CD1c-positive myeloid dendritic cell (primary cell): ENCODE measurements at regions not wholly inside any gene's neighbourhood (a gene's known extent, or its start where the extent isn't known, plus 50 kb on each side); places are given as distances from the start of the nearest gene placed in this dataset.

Experiments used
- DNase-seq: peaks from one replicate; pipeline ENCODE4 v3.0.0-alpha.2; 2016; ENCODE audit errors: extremely low spot score

GRCh38 chr11:111444040-111444439, 65.0 kb upstream of the POU2AF1 start:
- no peak for DNase-seq

DNA sequence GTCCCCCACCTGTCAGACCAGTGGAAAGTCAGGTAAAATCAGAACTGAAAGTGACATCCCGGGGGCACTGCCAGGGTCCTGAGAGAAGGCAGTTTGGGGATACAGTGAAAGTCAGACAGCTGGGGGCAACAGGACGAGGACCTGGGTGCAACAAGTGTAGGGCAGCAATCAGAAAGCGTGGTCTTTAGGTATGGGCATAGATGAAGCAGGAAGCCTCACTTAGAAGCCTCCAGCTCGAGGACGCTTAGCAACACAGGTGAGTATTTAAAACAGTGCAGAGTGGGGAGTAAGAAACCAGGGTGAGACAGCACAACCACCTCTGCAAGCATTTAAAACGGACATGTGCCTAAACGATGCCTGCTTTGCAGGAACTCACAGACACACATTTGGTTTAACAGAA, 64.6 kb upstream of the POU2AF1 start:
- DNase-seq = no peak

- DNase-seq = no peak
Measured at GRCh38 chr11:111443032-111443431, 64.0 kb upstream of the POU2AF1 start.

GRCh38 chr11:111441443-111441842, 62.4 kb upstream of the POU2AF1 start:
- no peak for DNase-seq

DNA sequence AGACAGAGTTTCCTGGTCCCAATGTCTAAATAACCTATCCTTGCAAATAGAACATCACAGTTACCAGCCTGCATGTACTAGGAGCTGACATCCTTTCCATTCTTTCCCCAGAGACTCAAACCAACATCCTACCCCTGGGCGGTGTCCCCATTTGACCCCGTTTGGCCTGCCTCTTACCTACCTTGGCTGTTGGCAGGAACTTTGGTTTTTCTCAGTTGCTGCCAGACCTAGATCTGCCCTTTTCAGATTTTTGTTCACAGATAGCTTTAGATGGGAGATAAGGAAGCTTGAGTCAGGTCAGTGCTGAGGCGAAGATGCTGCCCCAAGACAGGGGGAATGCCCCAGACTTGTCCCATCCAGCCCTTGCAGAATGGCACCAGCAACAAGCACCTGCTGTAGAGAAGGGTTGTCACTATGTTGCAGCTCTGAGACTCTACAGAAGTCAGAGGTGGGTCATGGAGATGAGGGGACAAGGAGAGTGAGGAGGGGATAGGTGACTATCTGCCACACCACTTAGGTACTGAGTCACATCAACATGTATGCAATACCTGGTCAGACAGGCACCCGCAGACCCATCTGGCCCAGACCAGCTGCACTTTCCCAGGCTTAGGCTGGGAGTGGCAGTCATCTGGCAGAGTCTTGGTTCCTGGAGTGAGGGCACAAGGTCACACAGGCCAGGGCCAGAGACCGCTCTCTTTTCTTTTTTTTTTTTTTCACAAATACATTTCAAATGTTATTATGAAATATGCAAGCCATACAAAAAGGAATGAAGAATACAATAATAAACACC, 61.5 kb upstream of the POU2AF1 start:
- DNase-seq = no peak

- no peak for DNase-seq
Measured at GRCh38 chr11:111439901-111440300, 60.8 kb upstream of the POU2AF1 start.

- DNase-seq = no peak
Measured at GRCh38 chr11:111438846-111439520, 59.9 kb upstream of the POU2AF1 start.

DNA sequence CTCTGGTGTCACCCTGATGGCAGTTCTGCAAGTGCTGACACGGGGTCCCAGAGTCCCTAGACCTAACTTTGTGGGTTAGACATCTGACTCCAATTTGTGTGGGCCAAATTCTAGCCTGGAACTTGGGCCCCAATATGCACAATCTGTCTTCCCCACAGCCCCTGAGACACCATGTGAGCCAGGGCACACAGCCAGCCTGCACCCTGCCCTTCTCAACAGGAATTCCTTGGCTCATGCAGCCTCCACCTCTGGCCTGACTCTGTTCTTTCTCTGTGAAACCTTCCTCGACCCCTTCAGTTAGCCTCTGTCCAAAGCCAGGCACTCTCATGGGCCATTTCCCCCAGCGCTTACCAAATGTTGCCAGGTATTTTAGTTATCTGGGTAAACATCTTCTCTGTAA, 59.1 kb upstream of the POU2AF1 start:
- no peak for DNase-seq

DNA sequence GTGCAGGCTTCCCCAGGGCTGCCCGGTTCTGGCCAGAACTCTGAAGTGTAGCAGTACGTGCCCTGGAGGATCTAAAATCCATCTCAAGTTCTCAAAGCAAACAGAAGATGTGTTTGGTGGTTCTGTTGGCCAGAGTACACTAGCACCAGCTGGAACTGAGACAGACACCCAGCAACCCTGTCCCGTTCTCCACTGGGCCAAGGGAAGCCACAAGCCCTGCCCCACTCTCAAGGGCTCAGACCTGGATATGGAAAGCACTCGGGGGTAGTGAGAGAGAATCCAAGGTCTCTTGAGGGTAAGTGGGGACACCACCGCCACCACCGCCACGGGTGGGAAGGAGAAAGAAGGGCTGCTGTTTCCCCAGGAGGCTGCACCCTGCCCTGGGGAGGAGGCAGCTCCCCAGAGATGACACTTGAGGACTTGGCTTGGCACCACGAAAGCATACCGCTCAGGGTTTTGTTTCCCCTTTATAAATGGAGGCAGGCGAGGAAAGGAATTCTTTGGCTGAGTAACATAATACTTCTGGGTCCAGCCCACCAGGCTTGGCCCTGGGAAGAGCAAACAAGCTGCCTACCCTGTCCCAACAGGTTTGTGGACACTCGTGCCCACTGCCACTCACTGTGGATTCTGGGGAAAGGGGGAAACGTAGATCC, 56.1 kb upstream of the POU2AF1 start:
- DNase-seq = no peak

DNA sequence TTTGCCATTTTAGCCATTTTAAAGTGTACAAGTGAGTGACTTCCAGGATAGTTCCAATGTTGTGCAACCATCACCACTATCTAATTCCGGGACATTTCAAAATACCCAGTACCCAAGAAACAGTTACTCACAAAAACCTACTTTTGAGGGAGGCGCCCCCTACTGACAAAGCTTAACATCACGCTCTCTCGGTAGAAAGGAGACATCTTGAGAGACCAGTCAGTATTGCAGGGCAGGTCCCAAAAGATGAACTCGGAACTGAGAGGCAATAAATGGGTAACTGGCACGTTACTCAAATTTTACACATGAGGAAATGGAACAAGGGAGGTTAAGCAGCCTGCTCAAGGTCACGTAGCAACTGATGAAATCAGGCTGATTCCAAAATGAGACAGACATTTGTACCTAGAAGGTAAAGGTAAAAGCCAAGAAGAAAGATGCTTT, 50.0 kb upstream of the POU2AF1 start:
- DNase-seq = peak; percentile 78
